Upper lobe of left lung (tissue), 4 donors: ENCODE measurements at regions not wholly inside any gene's neighbourhood (a gene's known extent, or its start where the extent isn't known, plus 50 kb on each side); places are given as distances from the start of the nearest gene placed in this dataset.

Source experiments
- CTCF ChIP-seq, 6 experiments: fragments of 450-650 bp in 4 of 6; fragments of 200-600 bp in 2 of 6; sonication (generic) in 2 of 6; IDR thresholded peaks; one replicate each; pipeline ENCODE4 v1.5.1; 2016 to 2019; ENCODE audit warnings: antibody characterized with exemption in 6 of 6
- EP300 ChIP-seq, 4 donors: sonication (generic); formaldehyde crosslinking; IDR thresholded peaks; one replicate each; pipeline ENCODE4 v1.5.1; 2017; ENCODE audit warnings: antibody characterized with exemption in 4 of 4, control low read depth in 2 of 4
- POLR2A ChIP-seq, 4 donors: fragments of 450-650 bp; IDR thresholded peaks; one replicate each; pipeline ENCODE4 v1.5.1; 2016 to 2017; ENCODE audit warnings: antibody characterized with exemption in 4 of 4, mild to moderate bottlenecking in 2 of 4
- POLR2AphosphoS5 ChIP-seq, 2 donors: sonication (generic); formaldehyde crosslinking; IDR thresholded peaks; one replicate each; pipeline ENCODE4 v1.5.1; 2017; ENCODE audit warnings: antibody characterized with exemption in 2 of 2

DNA sequence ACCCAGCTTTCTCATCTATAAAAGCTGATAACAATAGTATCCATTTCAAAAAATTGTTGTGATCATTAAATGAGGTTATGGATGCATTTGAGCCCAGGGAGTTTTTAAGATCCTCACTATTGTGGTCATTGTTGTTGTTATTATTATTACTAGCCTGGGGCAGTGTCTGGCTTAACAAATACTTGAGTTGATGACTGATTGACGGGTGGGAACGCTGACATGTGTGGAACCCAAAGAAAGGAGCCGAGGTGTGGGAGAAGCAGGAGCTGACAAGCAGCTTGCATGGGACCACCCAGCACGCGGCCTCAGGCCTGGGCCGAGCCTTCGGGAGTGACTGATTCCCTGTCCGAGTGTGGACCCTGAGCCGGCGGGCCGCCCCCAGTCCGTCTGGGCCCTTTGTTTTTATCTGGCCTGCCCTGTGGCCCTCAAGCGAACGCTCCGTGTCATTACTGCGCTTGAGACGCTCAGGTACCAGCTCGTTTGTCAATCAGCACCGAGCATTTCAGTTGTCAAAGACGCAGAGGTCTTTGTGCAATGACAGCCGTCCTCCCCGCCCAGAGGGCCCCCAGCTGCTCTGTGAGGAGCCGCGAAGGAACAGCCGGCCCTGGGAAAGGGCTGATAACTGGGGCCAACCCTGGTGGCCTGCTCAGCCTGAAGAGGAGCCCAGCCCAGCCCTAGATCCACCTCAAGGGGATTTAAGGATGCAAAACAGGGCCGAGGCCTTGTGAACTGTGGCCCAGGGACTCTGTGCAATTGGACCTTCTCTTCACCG is 132.9 kb upstream of the FOXF1 start:
- TF ChIP-seq POLR2A (IDR thresholded peaks at IDR 0.05) = no peak
- no peak for TF ChIP-seq CTCF (IDR thresholded peaks at IDR 0.05)
- TF ChIP-seq POLR2AphosphoS5 (IDR thresholded peaks at IDR 0.05) = peak in 1 of 2 donors; percentile 26
- TF ChIP-seq EP300 (IDR thresholded peaks at IDR 0.05) = no peak
